ENCODE measurements at regions not wholly inside any gene's neighbourhood (a gene's known extent, or its start where the extent isn't known, plus 50 kb on each side); places are given as distances from the start of the nearest gene placed in this dataset.

GRCh38 chr7:41125343-41125742 lies 577.5 kb downstream of the INHBA start:
- no peak overlapping the region for H3K27ac ChIP-seq (ENCODE audit: low read depth, low read length)
- no peaks in the 10 kb centered on the region for H3K9me2 ChIP-seq (replicated peaks; ENCODE audit: insufficient read depth, low read length)
- no peaks in the 10 kb centered on the region for H3K27me3 ChIP-seq (ENCODE audit: low read length)
- H4K20me1 ChIP-seq (ENCODE audit: low read depth, low read length), result no peaks in the 10 kb centered on the region
- no peak overlapping the region for H2AFZ ChIP-seq (ENCODE audit: low read depth, low read length, severe bottlenecking)
- no peak overlapping the region for H3K9ac ChIP-seq (ENCODE audit: low read length)
- no peaks in the 10 kb centered on the region for H3K9me3 ChIP-seq (ENCODE audit: insufficient read depth, low read length)
- no peaks in the 10 kb centered on the region for H3K79me2 ChIP-seq (ENCODE audit: insufficient read depth, low read length)
- TF ChIP-seq CTCF (IDR thresholded peaks at IDR 0.05; ENCODE audit: insufficient read depth, low read length, poor library complexity, severe bottlenecking) (no peak), EZH2phosphoT487 (conservative IDR thresholded peaks at IDR 0.05; ENCODE audit: low read length) (no peak)
- H3K36me3 ChIP-seq (ENCODE audit: low read length), result no peaks in the 10 kb centered on the region
- H3F3A ChIP-seq (ENCODE audit: insufficient read depth), result no peaks in the 10 kb centered on the region
- no peak overlapping the region for H3K4me3 ChIP-seq (ENCODE audit: insufficient read depth, low read length, poor library complexity, severe bottlenecking)
- H3K4me2 ChIP-seq (ENCODE audit: low read depth, low read length, poor library complexity, severe bottlenecking), result no peak overlapping the region

- no peaks in the 10 kb centered on the region for H3K9me2 ChIP-seq (replicated peaks; ENCODE audit: insufficient read depth, low read length)
- H3K4me3 ChIP-seq (ENCODE audit: insufficient read depth, low read length, poor library complexity, severe bottlenecking), result no peak overlapping the region
- H3K4me2 ChIP-seq (ENCODE audit: low read depth, low read length, poor library complexity, severe bottlenecking), result no peak overlapping the region
- H3K27ac ChIP-seq (ENCODE audit: low read depth, low read length), result no peak overlapping the region
- no peaks in the 10 kb centered on the region for H4K20me1 ChIP-seq (ENCODE audit: low read depth, low read length)
- 0 out of 2 replicates have a peak, but pooled peaks cover 8% of the 10 kb centered on the region for H3F3A ChIP-seq (ENCODE audit: insufficient read depth)
- no peak for TF ChIP-seq EZH2phosphoT487 (conservative IDR thresholded peaks at IDR 0.05; ENCODE audit: low read length)
- TF ChIP-seq CTCF (IDR thresholded peaks at IDR 0.05; ENCODE audit: insufficient read depth, low read length, poor library complexity, severe bottlenecking), result no peak
- no peaks in the 10 kb centered on the region for H3K79me2 ChIP-seq (ENCODE audit: insufficient read depth, low read length)
- H3K36me3 ChIP-seq (ENCODE audit: low read length), result no peaks in the 10 kb centered on the region
- no peaks in the 10 kb centered on the region for H3K27me3 ChIP-seq (ENCODE audit: low read length)
- H3K9ac ChIP-seq (ENCODE audit: low read length), result no peak overlapping the region
- H3K9me3 ChIP-seq (ENCODE audit: insufficient read depth, low read length), result no peaks in the 10 kb centered on the region; the same call in 1 of the 2 replicates
- no peak overlapping the region for H2AFZ ChIP-seq (ENCODE audit: low read depth, low read length, severe bottlenecking)
Measured at GRCh38 chr7:41122256-41122987, 580.5 kb downstream of the INHBA start.

DNA sequence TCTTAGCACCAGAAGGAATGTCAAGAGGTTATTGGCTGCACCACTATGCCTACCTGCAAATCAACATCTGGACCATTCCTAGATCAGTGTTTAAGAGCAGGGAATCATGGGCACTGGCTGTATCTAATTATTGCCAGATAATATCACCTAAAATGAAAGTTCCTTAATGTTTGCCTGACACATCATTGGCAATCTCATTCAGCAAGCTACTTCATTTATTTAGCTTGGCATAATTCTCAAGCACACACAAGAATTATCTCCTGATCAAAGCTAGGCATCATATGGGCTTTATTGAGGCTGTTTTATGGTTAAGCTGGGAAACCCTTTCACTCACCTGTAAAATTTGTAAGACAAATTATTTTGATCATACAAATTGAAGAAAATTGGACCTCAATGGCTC lies 581.7 kb downstream of the INHBA start:
- Histone ChIP-seq H3K36me3 (ENCODE audit: low read length) (no peaks in the 10 kb centered on the region), H3K9me3 (ENCODE audit: insufficient read depth, low read length) (no peaks in the 10 kb centered on the region; the same call in 1 of the 2 replicates), H3K4me3 (ENCODE audit: insufficient read depth, low read length, poor library complexity, severe bottlenecking) (no peak overlapping the region), H3K9ac (ENCODE audit: low read length) (no peak overlapping the region), H3F3A (ENCODE audit: insufficient read depth) (0 out of 2 replicates have a peak, but pooled peaks cover 9% of the 10 kb centered on the region), H3K79me2 (ENCODE audit: insufficient read depth, low read length) (no peaks in the 10 kb centered on the region), H2AFZ (ENCODE audit: low read depth, low read length, severe bottlenecking) (no peak overlapping the region), H3K27me3 (ENCODE audit: low read length) (no peaks in the 10 kb centered on the region), H3K27ac (ENCODE audit: low read depth, low read length) (no peak overlapping the region), H3K9me2 (replicated peaks; ENCODE audit: insufficient read depth, low read length) (no peaks in the 10 kb centered on the region), H3K4me2 (ENCODE audit: low read depth, low read length, poor library complexity, severe bottlenecking) (no peak overlapping the region), H4K20me1 (ENCODE audit: low read depth, low read length) (no peaks in the 10 kb centered on the region)
- TF ChIP-seq EZH2phosphoT487 (conservative IDR thresholded peaks at IDR 0.05; ENCODE audit: low read length) (no peak), CTCF (IDR thresholded peaks at IDR 0.05; ENCODE audit: insufficient read depth, low read length, poor library complexity, severe bottlenecking) (no peak)

All from SU-DHL-6 (cell line).